ENCODE measurements at regions not wholly inside any gene's neighbourhood (a gene's known extent, or its start where the extent isn't known, plus 50 kb on each side); places are given as distances from the start of the nearest gene placed in this dataset.
"Not testable (repeated sequence)": the region's sequence is repeated elsewhere in the genome, so short reads cannot be mapped to it uniquely, and the experiment has no call there.

DNA sequence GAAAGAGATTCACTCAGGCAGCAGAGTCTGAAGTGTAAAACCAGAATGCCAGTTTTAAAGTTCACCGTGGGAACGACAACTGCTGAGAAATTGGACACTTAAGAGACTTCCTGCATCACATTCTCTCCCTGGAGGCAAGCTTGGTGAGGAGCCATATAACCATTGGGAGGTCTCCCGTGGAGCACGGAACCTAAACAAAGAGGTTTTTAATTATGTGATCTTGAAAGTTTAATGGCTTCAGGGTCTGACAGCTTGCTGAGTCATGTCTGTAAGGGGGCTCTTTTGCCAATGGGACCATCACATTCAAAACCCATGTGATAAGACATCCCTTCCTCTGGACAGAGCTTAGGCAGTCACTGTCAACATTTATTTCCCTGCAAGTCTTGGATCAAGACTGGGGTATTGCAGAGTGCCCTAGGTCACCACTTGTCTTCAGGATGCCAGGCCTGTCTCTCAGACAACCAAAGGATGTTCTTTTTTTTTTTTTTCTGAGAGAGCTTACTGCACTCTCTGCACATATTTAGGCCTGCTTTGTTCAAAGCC is 674.4 kb downstream of the TYW1 start:
- DNase-seq (ENCODE audit: low read depth): no peak
- no peak overlapping the region for H3K4me3 ChIP-seq (ENCODE audit: low read depth, low read length)
- TF ChIP-seq, protein P1, sequence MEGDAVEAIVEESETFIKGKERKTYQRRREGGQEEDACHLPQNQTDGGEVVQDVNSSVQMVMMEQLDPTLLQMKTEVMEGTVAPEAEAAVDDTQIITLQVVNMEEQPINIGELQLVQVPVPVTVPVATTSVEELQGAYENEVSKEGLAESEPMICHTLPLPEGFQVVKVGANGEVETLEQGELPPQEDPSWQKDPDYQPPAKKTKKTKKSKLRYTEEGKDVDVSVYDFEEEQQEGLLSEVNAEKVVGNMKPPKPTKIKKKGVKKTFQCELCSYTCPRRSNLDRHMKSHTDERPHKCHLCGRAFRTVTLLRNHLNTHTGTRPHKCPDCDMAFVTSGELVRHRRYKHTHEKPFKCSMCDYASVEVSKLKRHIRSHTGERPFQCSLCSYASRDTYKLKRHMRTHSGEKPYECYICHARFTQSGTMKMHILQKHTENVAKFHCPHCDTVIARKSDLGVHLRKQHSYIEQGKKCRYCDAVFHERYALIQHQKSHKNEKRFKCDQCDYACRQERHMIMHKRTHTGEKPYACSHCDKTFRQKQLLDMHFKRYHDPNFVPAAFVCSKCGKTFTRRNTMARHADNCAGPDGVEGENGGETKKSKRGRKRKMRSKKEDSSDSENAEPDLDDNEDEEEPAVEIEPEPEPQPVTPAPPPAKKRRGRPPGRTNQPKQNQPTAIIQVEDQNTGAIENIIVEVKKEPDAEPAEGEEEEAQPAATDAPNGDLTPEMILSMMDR (IDR thresholded peaks at IDR 0.05; ENCODE audit: insufficient read depth, low read depth, low read length, missing control alignments): no peak

DNA sequence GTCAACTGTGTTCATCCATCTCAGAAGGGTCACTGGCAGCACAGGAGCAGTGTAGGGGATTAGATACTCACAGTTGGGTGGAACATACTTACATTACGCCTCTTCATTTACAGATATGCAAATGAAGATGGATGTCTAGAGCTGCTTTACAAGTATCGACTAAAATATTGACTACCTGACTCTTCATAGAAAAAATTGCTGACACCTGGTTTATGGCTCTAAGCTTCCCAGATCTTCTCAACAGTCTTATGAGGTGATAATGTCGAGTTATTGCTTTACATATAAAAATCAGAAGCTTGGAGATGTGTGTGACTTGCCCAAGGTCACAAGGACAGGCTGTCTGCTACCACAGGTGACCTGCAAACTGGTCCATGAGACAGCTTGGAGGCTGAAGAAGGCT is 677.2 kb downstream of the TYW1 start:
- TF ChIP-seq, protein P1 (IDR thresholded peaks at IDR 0.05; ENCODE audit: insufficient read depth, low read depth, low read length, missing control alignments): no peak

DNA sequence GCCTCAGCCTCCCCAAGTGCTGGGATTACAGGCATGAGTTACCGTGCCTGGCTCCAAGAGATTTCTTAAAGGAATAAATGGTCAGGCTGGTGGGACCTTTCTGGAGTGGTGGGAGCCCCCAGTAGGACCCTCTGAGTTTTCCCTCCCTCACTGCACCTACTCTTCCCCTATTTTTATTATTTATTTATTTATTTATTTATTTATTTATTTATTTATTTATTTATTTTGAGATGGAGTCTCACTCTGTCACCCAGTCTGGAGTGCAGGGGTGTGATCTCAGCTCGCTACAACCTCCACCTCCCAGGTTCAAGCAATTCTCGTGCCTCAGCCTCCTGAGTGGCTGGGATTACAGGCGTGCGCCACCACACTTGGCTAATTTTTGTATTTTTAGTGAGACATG is 678.2 kb downstream of the TYW1 start:
- not testable (repeated sequence) for DNase-seq (ENCODE audit: low read depth); H3K4me3 ChIP-seq (ENCODE audit: low read depth, low read length)

More for the DNA sequence above, 677.2 kb downstream of the TYW1 start:
- DNase-seq (ENCODE audit: low read depth): no peak
- H3K4me3 ChIP-seq (ENCODE audit: low read depth, low read length): no peak overlapping the region

DNA sequence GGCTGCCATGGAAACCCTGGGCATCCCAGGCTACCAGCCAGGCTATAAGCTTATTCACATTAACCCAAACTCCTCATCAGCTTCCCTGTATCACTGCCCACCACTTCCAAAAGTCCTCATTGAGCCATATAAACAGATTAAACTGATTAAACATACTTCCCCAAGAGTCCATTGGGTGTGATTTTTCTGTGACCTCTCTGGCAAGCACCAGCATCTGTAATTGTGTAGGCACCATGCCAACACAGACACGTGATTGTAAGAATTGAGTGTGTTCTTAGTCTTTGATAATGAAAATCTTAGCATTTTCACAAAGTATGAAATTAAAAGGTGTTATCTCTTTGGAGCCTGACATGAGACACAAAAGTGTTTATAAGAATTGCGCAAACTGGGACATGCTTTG is 679.3 kb downstream of the TYW1 start:
- DNase-seq (ENCODE audit: low read depth): no peak
- TF ChIP-seq, protein P1 (IDR thresholded peaks at IDR 0.05; ENCODE audit: insufficient read depth, low read depth, low read length, missing control alignments): no peak
- no peak overlapping the region for H3K4me3 ChIP-seq (ENCODE audit: low read depth, low read length)

DNA sequence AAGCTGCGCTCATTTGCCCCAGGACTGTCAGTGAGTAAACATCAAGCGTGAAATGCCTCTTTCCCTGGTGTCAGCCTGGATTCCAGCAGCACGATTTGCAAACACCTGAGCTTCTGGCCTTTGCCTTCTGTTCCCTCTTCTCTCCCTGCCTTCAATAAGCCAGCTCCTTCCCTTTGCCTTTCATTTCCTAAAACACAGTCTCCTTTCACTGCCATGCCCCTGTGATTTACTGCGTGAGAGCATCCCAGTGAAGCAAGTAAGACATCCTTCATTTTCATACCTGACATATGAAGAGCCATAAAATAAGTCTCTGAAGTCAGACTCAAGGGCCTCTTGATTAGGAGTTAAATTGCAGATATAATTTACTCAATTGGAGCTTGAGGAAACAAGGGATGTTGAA is 681.8 kb downstream of the TYW1 start:
- H3K4me3 ChIP-seq (ENCODE audit: low read depth, low read length): no peak overlapping the region
- DNase-seq (ENCODE audit: low read depth): no peak
- TF ChIP-seq, protein P1 (IDR thresholded peaks at IDR 0.05; ENCODE audit: insufficient read depth, low read depth, low read length, missing control alignments): no peak

DNA sequence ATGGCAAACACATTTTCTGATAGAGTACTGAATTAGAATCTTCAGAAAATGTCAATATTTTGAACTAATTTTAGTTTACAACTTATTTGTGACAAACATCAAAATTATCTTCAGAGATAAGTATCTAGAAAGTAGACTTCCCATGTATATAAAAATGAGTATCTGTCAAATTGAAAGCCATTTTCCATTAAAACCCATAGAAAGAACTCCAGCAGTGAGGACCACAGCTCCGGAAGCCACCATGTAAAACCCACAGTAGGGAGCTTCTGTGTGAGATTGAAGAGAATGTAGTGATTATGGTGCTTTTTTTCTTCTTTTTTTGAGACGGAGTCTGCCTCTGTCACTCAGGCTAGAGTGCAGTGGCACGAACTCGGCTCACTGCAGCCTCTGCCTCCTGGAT is 687.0 kb downstream of the TYW1 start:
- DNase-seq (ENCODE audit: low read depth): no peak
- TF ChIP-seq, protein P1 (IDR thresholded peaks at IDR 0.05; ENCODE audit: insufficient read depth, low read depth, low read length, missing control alignments): no peak
- H3K4me3 ChIP-seq (ENCODE audit: low read depth, low read length): no peak overlapping the region

DNA sequence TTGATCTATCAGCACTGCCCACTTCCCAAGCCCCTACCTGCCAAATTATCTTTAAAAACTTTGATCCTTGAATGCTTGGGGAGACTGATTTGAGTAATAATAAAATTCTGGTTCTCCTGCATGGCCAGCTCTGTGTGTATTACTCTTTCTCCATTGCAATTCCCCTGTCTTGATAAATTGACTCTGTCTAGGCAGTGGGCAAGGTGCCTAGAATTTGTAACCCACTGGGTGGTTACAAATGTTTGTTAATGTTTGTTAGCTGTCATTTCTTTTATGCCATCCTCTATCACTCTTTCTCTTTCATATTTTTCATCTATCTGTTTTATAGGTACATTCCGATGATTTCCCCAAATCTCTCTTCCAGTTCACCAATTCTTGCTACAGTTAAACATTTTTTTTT is 694.1 kb downstream of the TYW1 start:
- TF ChIP-seq, protein P1 (IDR thresholded peaks at IDR 0.05; ENCODE audit: insufficient read depth, low read depth, low read length, missing control alignments): no peak
- no peak for DNase-seq (ENCODE audit: low read depth)

More for the DNA sequence above, 694.1 kb downstream of the TYW1 start:
- no peak overlapping the region for H3K4me3 ChIP-seq (ENCODE audit: low read depth, low read length)

Data from GM12865 (cell line).